22Rv1 (cell line): ENCODE measurements at regions not wholly inside any gene's neighbourhood (a gene's known extent, or its start where the extent isn't known, plus 50 kb on each side); places are given as distances from the start of the nearest gene placed in this dataset.

Experiments
- CTCF ChIP-seq: fragments of 450-650 bp; IDR thresholded peaks from 2 replicates; pipeline ENCODE4 v1.5.1; 2017; ENCODE audit warnings: mild to moderate bottlenecking
- ZFX ChIP-seq: fragments of 450-650 bp; IDR thresholded peaks from 2 replicates; pipeline ENCODE4 v1.6.1; 2017; ENCODE audit warnings: antibody characterized with exemption, borderline replicate concordance

DNA sequence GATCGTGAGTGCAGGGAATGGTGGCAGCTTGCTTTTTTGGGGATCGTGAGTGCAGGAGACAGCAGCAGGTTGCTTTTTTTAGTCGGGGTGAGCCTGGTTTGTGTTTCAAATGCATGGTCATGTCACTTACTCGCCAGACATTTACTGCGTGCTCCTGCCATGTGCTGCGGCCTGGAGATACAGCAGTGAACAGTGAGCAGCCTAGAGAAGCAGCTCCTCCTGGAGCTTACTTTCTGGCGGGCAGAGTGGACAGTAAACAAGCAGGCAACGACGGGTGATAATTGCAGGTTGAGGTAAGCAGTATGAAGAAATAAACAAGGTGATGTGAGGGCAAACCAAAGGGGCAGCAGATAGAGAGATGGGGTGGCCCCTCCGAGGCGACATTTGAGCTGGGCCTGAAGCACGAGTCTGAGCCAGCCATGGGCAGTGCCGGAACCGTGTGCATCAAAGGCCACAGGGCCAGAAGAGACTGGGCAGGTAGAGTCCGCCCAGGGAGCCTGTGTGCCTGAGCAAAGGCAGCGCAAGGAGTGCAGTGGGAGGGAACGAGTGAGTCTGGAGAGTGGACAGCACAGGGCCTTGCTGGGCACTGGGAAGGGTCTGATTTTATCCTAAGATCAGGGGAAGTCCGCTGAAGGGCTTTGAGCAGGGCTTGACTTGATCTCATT lies 57.3 kb upstream of the RASA2 start:
- TF ChIP-seq CTCF (no peak), ZFX (no peak)
